HepG2 (cell line): ENCODE measurements at regions not wholly inside any gene's neighbourhood (a gene's known extent, or its start where the extent isn't known, plus 50 kb on each side); places are given as distances from the start of the nearest gene placed in this dataset.

ENCODE experiments used
- ATAC-seq: fragments of 200-7000 bp; cut with Tn5 transposase; 3 replicates; pipeline ENCODE4 v1.9.1; 2020; ENCODE audit warnings: mild to moderate bottlenecking, moderate library complexity
- BruUV-seq: library from RNA; stranded (reverse); fragments of 400-500 nt; replicated peaks from 2 replicates; lab custom pipeline; 2021; lab: Mats Ljungman, UMichigan
- CTCF ChIA-PET: fragments of 300-600 bp; formaldehyde crosslinking; extraction: SDS; loops from one replicate; lab custom pipeline; 2021; ENCODE audit warnings: low total read pairs, inconsistent platforms, low intra/inter-chr PET ratio; lab: Yijun Ruan, JAX
- POLR2A ChIA-PET: fragments of 350-600 bp; sonication (Branson Sonifier 250); formaldehyde crosslinking; loops from one replicate; lab custom pipeline; 2020; ENCODE audit warnings: antibody characterized with exemption, inconsistent platforms; lab: Yijun Ruan, JAX
- DNase-seq: peaks from one replicate; pipeline ENCODE4 v3.0.0-alpha.2; 2015; ENCODE audit warnings: low spot score
- FAIRE-seq: peaks from 3 replicates; lab custom pipeline; 2011; peaks lifted over from hg19 to GRCh38; lab: Jason Lieb, UNC
- H2AFZ ChIP-seq: one replicate; pipeline ENCODE4 v1.6.1; 2011; ENCODE audit warnings: low read length, inconsistent platforms
- H3K27ac ChIP-seq: fragments of 300-600 bp; 3 replicates; pipeline ENCODE4 v1.8.0; 2011; ENCODE audit warnings: mixed run types, mild to moderate bottlenecking, mixed read lengths, low read length, inconsistent platforms; ENCODE audit not compliant: insufficient read depth; ENCODE audit errors: extremely low read length
- H3K27me3 ChIP-seq, 2 experiments: fragments of 200-600 bp in 1 of 2; 2 replicates in 1 of 2; 3 replicates in 1 of 2; pipeline versions ENCODE4 v1.6.0 to v1.8.0; 2011; ENCODE audit warnings: low read length in 2 of 2, mild to moderate bottlenecking in 2 of 2, moderate library complexity in 2 of 2, inconsistent platforms in 1 of 2; ENCODE audit not compliant: insufficient read depth in 2 of 2, control insufficient read depth in 1 of 2
- H3K36me3 ChIP-seq, 2 experiments: fragments of 200-600 bp in 1 of 2; replicated peaks in 1 of 2; 2 replicates in 1 of 2; 3 replicates in 1 of 2; pipeline versions ENCODE4 v1.5.1 to v1.8.0; 2011; ENCODE audit warnings: low read length in 2 of 2, inconsistent platforms in 1 of 2; ENCODE audit not compliant: insufficient read depth in 2 of 2, control insufficient read depth in 1 of 2
- H3K4me1 ChIP-seq: 2 replicates; pipeline ENCODE4 v1.5.1; 2012; ENCODE audit warnings: low read length, inconsistent platforms; ENCODE audit not compliant: insufficient read depth
- H3K4me2 ChIP-seq: 2 replicates; pipeline ENCODE4 v1.6.0; 2011; ENCODE audit warnings: low read depth, low read length, inconsistent platforms
- H3K4me3 ChIP-seq, 3 experiments: fragments of 200-600 bp in 1 of 3; sonication (generic), shearing (Covaris generic) in 1 of 3; replicated peaks in 1 of 3; 2 replicates each; pipeline ENCODE4 v1.5.1; 2011 to 2016; ENCODE audit warnings: low read length in 3 of 3, inconsistent platforms in 2 of 3, low read depth in 2 of 3, mild to moderate bottlenecking in 2 of 3, control low read depth in 1 of 3, mixed read lengths in 1 of 3; ENCODE audit not compliant: insufficient read depth in 1 of 3
- H3K79me2 ChIP-seq: one replicate; pipeline ENCODE4 v1.6.1; 2011; ENCODE audit warnings: low read length, inconsistent platforms; ENCODE audit not compliant: insufficient read depth
- H3K9ac ChIP-seq: 2 replicates; pipeline ENCODE4 v1.6.0; 2011; ENCODE audit warnings: mild to moderate bottlenecking, low read depth, low read length, inconsistent platforms; ENCODE audit not compliant: insufficient read depth
- H3K9me3 ChIP-seq: 2 replicates; pipeline ENCODE4 v1.5.1; 2012; ENCODE audit warnings: mild to moderate bottlenecking, low read length
- H4K20me1 ChIP-seq: 2 replicates; pipeline ENCODE4 v1.6.0; 2011; ENCODE audit warnings: inconsistent platforms, mild to moderate bottlenecking, low read length, moderate library complexity; ENCODE audit not compliant: insufficient read depth
- CBFB ChIP-seq: sonication (generic); formaldehyde crosslinking; IDR thresholded peaks from 2 replicates; pipeline ENCODE4 v1.4.0; 2020; ENCODE audit warnings: missing genetic modification reagents
- CHD4 ChIP-seq: fragments of 200-600 bp; sonication (generic); IDR thresholded peaks from 2 replicates; pipeline ENCODE4 v1.7.0; 2017; ENCODE audit warnings: mild to moderate bottlenecking, low read length, borderline replicate concordance
- HMGXB4 ChIP-seq, 2 experiments: sonication (generic) in 1 of 2; formaldehyde crosslinking in 1 of 2; IDR thresholded peaks; 2 replicates each; pipeline versions ENCODE4 v1.4.0 to v1.6.1; 2018 to 2020; ENCODE audit warnings: missing genetic modification reagents in 2 of 2, borderline replicate concordance in 1 of 2, low read depth in 1 of 2, mild to moderate bottlenecking in 1 of 2, missing biosample characterization in 1 of 2
- ISL2 ChIP-seq: sonication (generic); formaldehyde crosslinking; IDR thresholded peaks from 2 replicates; pipeline ENCODE4 v1.5.0; 2020; ENCODE audit warnings: missing genetic modification reagents
- RBFOX2 ChIP-seq: fragments of 200-400 bp; formaldehyde crosslinking; IDR thresholded peaks from 2 replicates; pipeline ENCODE4 v1.6.1; 2017; ENCODE audit warnings: low read depth, mild to moderate bottlenecking, low read length
- SYNCRIP ChIP-seq: fragments of 200-400 bp; formaldehyde crosslinking; IDR thresholded peaks from 2 replicates; pipeline ENCODE4 v1.6.1; 2018; ENCODE audit warnings: mild to moderate bottlenecking, low read depth, low read length; ENCODE audit not compliant: insufficient read depth
- TBX2 ChIP-seq: sonication (generic); formaldehyde crosslinking; IDR thresholded peaks from 2 replicates; pipeline ENCODE4 v1.5.0; 2020; ENCODE audit warnings: missing genetic modification reagents, mild to moderate bottlenecking, borderline replicate concordance
- THAP11 ChIP-seq: IDR thresholded peaks from 2 replicates; pipeline ENCODE4 v1.6.1; 2016; ENCODE audit warnings: missing biosample characterization, missing genetic modification reagents
- XRCC5 ChIP-seq: fragments of 200-400 bp; formaldehyde crosslinking; optimal IDR thresholded peaks from 2 replicates; pipeline ENCODE3; 2017; ENCODE audit warnings: mild to moderate bottlenecking, low read length
- ZKSCAN8 ChIP-seq: IDR thresholded peaks from 2 replicates; pipeline ENCODE4 v1.6.1; 2016; ENCODE audit warnings: borderline replicate concordance, missing genetic modification reagents, missing compliant biosample characterization
- ZNF17 ChIP-seq: sonication (generic); formaldehyde crosslinking; IDR thresholded peaks from 2 replicates; pipeline ENCODE4 v1.5.0; 2020; ENCODE audit warnings: mild to moderate bottlenecking, missing genetic modification reagents
- ZNF253 ChIP-seq: sonication (generic); formaldehyde crosslinking; IDR thresholded peaks from 2 replicates; pipeline ENCODE4 v1.8.0; 2022; ENCODE audit warnings: mild to moderate bottlenecking, missing genetic modification reagents, borderline replicate concordance
- WGBS: methylation state at CpG from one replicate; pipeline ENCODE4 v1.1.6; 2017; ENCODE audit warnings: low lambda C conversion rate; 5-methylcytosine and 5-hydroxymethylcytosine counted together
- in situ Hi-C: cut with HindIII; loops from 2 replicates; pipeline ENCODE4 v1.10.0; 2017; ENCODE audit warnings: low pct_unique_long_range_greater_than_20kb; ENCODE audit not compliant: extremely low pct_ligation_motif_present
- intact Hi-C: fragments of 100-400 bp; cut with micrococcal nuclease; formaldehyde crosslinking; loops from one replicate; pipeline ENCODE4 v1.10.0; 2022; ENCODE audit not compliant: unreplicated experiment
- TF ChIP-seq, protein P1 (sequence below): sonication (generic); formaldehyde crosslinking; IDR thresholded peaks from 2 replicates; pipeline ENCODE4 v1.5.0; 2020; ENCODE audit warnings: missing genetic modification reagents
- TF ChIP-seq, protein P2 (sequence below): sonication (generic); formaldehyde crosslinking; conservative IDR thresholded peaks from 2 replicates; pipeline ENCODE4 v1.8.0; 2022; ENCODE audit warnings: mild to moderate bottlenecking, moderate library complexity, missing genetic modification reagents

DNA sequence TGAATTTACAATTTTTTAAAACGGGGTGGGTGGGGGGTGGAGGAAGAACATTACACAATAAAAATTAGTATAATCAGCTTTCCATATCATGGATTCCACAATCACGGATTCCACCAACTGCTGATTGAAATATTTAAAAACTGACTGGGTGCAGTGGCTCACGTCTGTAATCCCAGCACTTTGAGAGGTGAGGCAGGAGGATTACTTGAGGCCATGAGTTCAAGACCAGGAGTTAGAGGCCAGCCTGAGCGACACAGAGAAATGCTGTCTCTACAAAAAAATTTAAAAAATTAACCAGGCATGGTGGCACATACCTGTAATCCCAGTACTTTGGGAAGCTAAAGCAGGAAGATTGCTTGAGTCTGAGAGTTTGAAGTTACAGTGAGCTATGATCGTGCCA lies 254.7 kb downstream of the ATG4C start:
- no TSS peak for BruUV-seq
- no peak for FAIRE-seq
- Histone ChIP-seq H3K4me2 (no peak overlapping the region), H3K4me3 (no peak overlapping the region), H3K27me3 (peaks cover 0 to 3% of the 10 kb centered on the region in 2 experiments; a peak in 2 of 5 replicates), H3K79me2 (no peaks in the 10 kb centered on the region), H3K9ac (no peak overlapping the region), H2AFZ (no peak overlapping the region), H3K9me3 (no peaks in the 10 kb centered on the region), H3K4me1 (0 out of 2 replicates have a peak, but pooled peaks cover 4% of the 10 kb centered on the region), H3K36me3 (no peaks in the 10 kb centered on the region), H4K20me1 (no peaks in the 10 kb centered on the region), H3K27ac (no peak overlapping the region)
- ChIA-PET CTCF (no interaction called here), POLR2A (no interaction called here)
- intact Hi-C loops, result no loop called here
- 52% methylated on average over 5 of the region's 5 CpGs for WGBS
- TF ChIP-seq, protein P1, sequence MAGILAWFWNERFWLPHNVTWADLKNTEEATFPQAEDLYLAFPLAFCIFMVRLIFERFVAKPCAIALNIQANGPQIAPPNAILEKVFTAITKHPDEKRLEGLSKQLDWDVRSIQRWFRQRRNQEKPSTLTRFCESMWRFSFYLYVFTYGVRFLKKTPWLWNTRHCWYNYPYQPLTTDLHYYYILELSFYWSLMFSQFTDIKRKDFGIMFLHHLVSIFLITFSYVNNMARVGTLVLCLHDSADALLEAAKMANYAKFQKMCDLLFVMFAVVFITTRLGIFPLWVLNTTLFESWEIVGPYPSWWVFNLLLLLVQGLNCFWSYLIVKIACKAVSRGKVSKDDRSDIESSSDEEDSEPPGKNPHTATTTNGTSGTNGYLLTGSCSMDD (CRISPR knock-in tag), result no peak
- no peak for TF ChIP-seq ISL2 (CRISPR knock-in tag)
- TF ChIP-seq, protein P2, sequence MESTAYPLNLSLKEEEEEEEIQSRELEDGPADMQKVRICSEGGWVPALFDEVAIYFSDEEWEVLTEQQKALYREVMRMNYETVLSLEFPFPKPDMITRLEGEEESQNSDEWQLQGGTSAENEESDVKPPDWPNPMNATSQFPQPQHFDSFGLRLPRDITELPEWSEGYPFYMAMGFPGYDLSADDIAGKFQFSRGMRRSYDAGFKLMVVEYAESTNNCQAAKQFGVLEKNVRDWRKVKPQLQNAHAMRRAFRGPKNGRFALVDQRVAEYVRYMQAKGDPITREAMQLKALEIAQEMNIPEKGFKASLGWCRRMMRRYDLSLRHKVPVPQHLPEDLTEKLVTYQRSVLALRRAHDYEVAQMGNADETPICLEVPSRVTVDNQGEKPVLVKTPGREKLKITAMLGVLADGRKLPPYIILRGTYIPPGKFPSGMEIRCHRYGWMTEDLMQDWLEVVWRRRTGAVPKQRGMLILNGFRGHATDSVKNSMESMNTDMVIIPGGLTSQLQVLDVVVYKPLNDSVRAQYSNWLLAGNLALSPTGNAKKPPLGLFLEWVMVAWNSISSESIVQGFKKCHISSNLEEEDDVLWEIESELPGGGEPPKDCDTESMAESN (CRISPR knock-in tag), result no peak
- TF ChIP-seq CBFB (CRISPR knock-in tag), result no peak
- TF ChIP-seq CHD4, result no peak
- TF ChIP-seq THAP11, result no peak
- no peak for TF ChIP-seq SYNCRIP
- TF ChIP-seq RBFOX2, result no peak
- no peak for TF ChIP-seq ZKSCAN8 (CRISPR knock-in tag)
- no peak for TF ChIP-seq ZNF17 (CRISPR knock-in tag)
- no peak for TF ChIP-seq ZNF253 (CRISPR knock-in tag)
- no peak for TF ChIP-seq HMGXB4 (CRISPR knock-in tag; IDR thresholded peaks at IDR 0.05; ENCODE audit: borderline replicate concordance in 1 of 2, low read depth in 1 of 2)
- no peak for TF ChIP-seq XRCC5
- no peak for TF ChIP-seq TBX2 (CRISPR knock-in tag)
- no peak for DNase-seq
- in situ Hi-C loops, result no loop called here
- ATAC-seq, result no peak
